OCI-LY7 (cell line): ENCODE measurements at regions not wholly inside any gene's neighbourhood (a gene's known extent, or its start where the extent isn't known, plus 50 kb on each side); places are given as distances from the start of the nearest gene placed in this dataset.

Experiments used
- EZH2phosphoT487 ChIP-seq: fragments of 200-600 bp; sonication (generic); IDR thresholded peaks from 2 replicates; pipeline ENCODE4 v1.6.1; 2018; ENCODE audit warnings: low read depth, borderline replicate concordance, mild to moderate bottlenecking, mixed run types, antibody characterized with exemption, low read length, moderate library complexity, mixed read lengths
- TF ChIP-seq, protein P1 (sequence below): fragments of 200-600 bp; sonication (generic); conservative IDR thresholded peaks from 2 replicates; pipeline ENCODE4 v1.5.1; 2014; ENCODE audit warnings: mild to moderate bottlenecking, antibody characterized with exemption, low read length, moderate library complexity, mixed read lengths

DNA sequence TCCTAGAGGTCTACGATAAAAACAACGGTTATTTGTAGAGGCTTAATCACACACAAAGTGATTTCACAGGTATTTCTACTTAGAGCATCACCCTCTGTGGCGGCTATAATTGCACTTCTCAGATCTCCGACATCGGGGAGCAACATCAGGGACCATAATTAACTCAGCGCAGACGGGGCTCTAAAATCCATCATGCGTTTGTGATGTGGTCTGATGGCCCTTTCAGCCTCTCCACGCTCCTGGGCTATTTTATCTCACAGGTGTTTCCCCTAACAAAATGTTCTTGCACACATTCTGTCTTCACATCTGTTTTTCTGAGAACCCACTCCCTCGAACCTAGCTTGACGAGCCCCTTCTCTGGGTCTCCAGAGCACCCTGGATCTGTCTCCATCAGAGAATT, 146.3 kb upstream of the DUSP10 start:
- TF ChIP-seq, protein P1, sequence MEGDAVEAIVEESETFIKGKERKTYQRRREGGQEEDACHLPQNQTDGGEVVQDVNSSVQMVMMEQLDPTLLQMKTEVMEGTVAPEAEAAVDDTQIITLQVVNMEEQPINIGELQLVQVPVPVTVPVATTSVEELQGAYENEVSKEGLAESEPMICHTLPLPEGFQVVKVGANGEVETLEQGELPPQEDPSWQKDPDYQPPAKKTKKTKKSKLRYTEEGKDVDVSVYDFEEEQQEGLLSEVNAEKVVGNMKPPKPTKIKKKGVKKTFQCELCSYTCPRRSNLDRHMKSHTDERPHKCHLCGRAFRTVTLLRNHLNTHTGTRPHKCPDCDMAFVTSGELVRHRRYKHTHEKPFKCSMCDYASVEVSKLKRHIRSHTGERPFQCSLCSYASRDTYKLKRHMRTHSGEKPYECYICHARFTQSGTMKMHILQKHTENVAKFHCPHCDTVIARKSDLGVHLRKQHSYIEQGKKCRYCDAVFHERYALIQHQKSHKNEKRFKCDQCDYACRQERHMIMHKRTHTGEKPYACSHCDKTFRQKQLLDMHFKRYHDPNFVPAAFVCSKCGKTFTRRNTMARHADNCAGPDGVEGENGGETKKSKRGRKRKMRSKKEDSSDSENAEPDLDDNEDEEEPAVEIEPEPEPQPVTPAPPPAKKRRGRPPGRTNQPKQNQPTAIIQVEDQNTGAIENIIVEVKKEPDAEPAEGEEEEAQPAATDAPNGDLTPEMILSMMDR = no peak
- no peak for TF ChIP-seq EZH2phosphoT487
